Ovary (tissue), 3 donors: ENCODE measurements at regions not wholly inside any gene's neighbourhood (a gene's known extent, or its start where the extent isn't known, plus 50 kb on each side); places are given as distances from the start of the nearest gene placed in this dataset.

Source experiments
- CTCF ChIP-seq, 3 donors: fragments of 450-650 bp in 2 of 3; fragments of 200-600 bp in 1 of 3; IDR thresholded peaks; one replicate each; pipeline versions ENCODE4 v1.5.1 to v1.8.0; 2016 to 2022; ENCODE audit warnings: antibody characterized with exemption in 3 of 3, mild to moderate bottlenecking in 1 of 3
- EP300 ChIP-seq: sonication (generic); formaldehyde crosslinking; IDR thresholded peaks from one replicate; pipeline ENCODE4 v1.6.1; 2017; ENCODE audit warnings: antibody characterized with exemption
- donor health status: DM: no; HTN: no; CAD: no.

DNA sequence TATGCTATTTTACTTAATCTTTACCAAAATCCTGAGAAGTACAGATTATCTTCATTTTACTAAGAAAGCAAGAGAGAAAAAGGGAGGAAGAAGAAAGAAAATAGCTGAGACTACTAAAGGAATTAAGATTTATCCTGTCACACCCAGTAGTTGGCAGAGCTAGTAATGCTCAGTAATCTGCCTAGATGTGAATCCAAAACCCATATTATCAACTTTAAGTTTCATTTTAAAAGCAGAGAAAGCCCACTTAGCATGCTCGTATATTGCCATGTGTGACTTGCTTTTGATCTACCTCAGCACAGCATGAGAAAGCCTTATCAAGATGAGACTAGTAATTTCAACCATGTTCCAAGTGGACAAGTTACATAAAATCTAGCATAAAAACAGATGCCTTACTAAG, 451.5 kb downstream of the TENT5A start:
- no peak for TF ChIP-seq EP300
- TF ChIP-seq CTCF (IDR thresholded peaks at IDR 0.05) = no peak
